Breast epithelium (tissue), 4 donors: ENCODE measurements at regions not wholly inside any gene's neighbourhood (a gene's known extent, or its start where the extent isn't known, plus 50 kb on each side); places are given as distances from the start of the nearest gene placed in this dataset.

Experiments used
- DNase-seq, 2 donors: peaks; one replicate each; pipeline ENCODE4 v3.0.0-alpha.2; 2019; ENCODE audit warnings: low spot score in 2 of 2
- H3K27ac ChIP-seq, 2 donors: fragments of 200-600 bp; sonication (generic) in 1 of 2; one replicate each; pipeline ENCODE4 v1.5.1; 2016 to 2019; ENCODE audit warnings: mild to moderate bottlenecking in 1 of 2
- H3K27me3 ChIP-seq, 2 donors: fragments of 200-600 bp; sonication (generic) in 1 of 2; one replicate each; pipeline versions ENCODE4 v1.5.1 to v1.6.0; 2017 to 2019; ENCODE audit warnings: control low read depth in 1 of 2, mild to moderate bottlenecking in 1 of 2
- H3K36me3 ChIP-seq: fragments of 200-600 bp; one replicate; pipeline ENCODE4 v1.5.1; 2019
- H3K4me1 ChIP-seq, 2 donors: fragments of 200-600 bp; sonication (generic); one replicate each; pipeline ENCODE4 v1.5.1; 2016 to 2019; ENCODE audit warnings: control low read depth in 1 of 2
- H3K4me3 ChIP-seq, 3 donors: fragments of 200-600 bp; sonication (generic); 1 replicate in 2 of 3; 2 replicates in 1 of 3; pipeline ENCODE4 v1.5.1; 2016 to 2019; ENCODE audit warnings: mild to moderate bottlenecking in 3 of 3, moderate library complexity in 2 of 3
- H3K9me3 ChIP-seq, 2 donors: fragments of 200-600 bp; sonication (generic) in 1 of 2; one replicate each; pipeline ENCODE4 v1.5.1; 2016 to 2019; ENCODE audit warnings: control low read depth in 1 of 2
- CTCF ChIP-seq, 3 donors: fragments of 450-650 bp; IDR thresholded peaks; one replicate each; pipeline ENCODE4 v1.5.1; 2016 to 2017; ENCODE audit warnings: antibody characterized with exemption in 3 of 3, mild to moderate bottlenecking in 3 of 3, moderate library complexity in 3 of 3
- POLR2A ChIP-seq: fragments of 450-650 bp; IDR thresholded peaks from one replicate; pipeline ENCODE4 v1.6.1; 2016; ENCODE audit warnings: antibody characterized with exemption, mild to moderate bottlenecking, moderate library complexity
- POLR2AphosphoS5 ChIP-seq, 3 donors: sonication (generic); formaldehyde crosslinking; IDR thresholded peaks; one replicate each; pipeline ENCODE4 v1.6.1; 2017; ENCODE audit warnings: antibody characterized with exemption in 3 of 3
- intact Hi-C: fragments of 100-400 bp; cut with DNase I; formaldehyde crosslinking; loops from one replicate; pipeline ENCODE4 v1.15.1; 2023; ENCODE audit warnings: low total_unique reads

DNA sequence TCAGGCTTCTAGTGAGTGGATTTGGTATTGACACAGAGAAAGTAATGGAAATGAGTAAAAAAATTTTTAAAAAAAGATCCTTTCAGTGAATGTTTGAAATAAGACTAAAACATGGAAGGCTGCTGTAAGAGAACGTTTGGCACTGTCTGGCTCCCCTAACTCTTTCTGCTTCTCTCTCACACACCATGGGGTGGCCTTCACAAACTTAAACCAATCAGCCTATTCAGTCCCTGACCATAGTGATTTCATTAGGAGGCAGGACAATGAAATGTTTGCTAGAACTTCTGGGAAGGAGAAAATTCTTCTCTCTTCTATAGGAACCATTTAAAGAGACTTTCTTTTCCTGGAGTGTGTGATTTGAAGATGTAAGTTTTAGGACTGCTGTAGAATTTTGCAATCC, 84.2 kb upstream of the GRIN2B start:
- no peak overlapping the region for H3K4me3 ChIP-seq
- no peak for DNase-seq
- no peaks in the 10 kb centered on the region for H3K4me1 ChIP-seq

GRCh38 chr12:14066021-14066420, 84.6 kb upstream of the GRIN2B start:
- intact Hi-C loops = no loop called here
- TF ChIP-seq CTCF (IDR thresholded peaks at IDR 0.05) (no peak), POLR2AphosphoS5 (IDR thresholded peaks at IDR 0.05) (no peak), POLR2A (no peak)
- Histone ChIP-seq H3K36me3 (no peaks in the 10 kb centered on the region), H3K27me3 (no peaks in the 10 kb centered on the region), H3K27ac (no peak overlapping the region), H3K4me1 (no peaks in the 10 kb centered on the region), H3K4me3 (no peak overlapping the region), H3K9me3 (no peaks in the 10 kb centered on the region)
- DNase-seq = no peak

More for the DNA sequence above, 84.2 kb upstream of the GRIN2B start:
- no peaks in the 10 kb centered on the region for H3K9me3 ChIP-seq
- intact Hi-C loops = no loop called here
- H3K27ac ChIP-seq = no peak overlapping the region
- TF ChIP-seq POLR2AphosphoS5 (IDR thresholded peaks at IDR 0.05) (no peak), CTCF (IDR thresholded peaks at IDR 0.05) (no peak), POLR2A (no peak)
- no peaks in the 10 kb centered on the region for H3K36me3 ChIP-seq
- H3K27me3 ChIP-seq = no peaks in the 10 kb centered on the region

DNA sequence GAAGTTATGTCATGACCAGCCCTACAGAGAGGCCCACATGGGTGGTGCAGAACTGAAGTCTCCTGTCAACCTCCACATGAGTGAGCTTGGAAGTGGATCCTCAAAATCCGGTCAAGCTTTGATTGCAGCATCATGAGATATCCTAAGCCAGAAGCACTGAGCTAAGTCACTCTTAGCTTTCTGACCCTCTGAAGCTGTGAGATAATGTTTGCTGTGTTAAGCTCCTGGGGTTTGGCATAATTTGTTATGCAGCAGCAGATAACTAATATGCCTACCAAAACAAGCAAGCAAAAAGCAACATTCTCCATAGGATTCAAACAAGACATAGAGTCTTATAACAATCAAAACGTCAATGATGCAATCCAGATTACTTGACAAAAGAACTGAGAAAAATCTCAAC, 87.6 kb upstream of the GRIN2B start:
- H3K4me3 ChIP-seq = no peak overlapping the region
- no peak overlapping the region for H3K27ac ChIP-seq
- H3K36me3 ChIP-seq = no peaks in the 10 kb centered on the region
- no peaks in the 10 kb centered on the region for H3K27me3 ChIP-seq
- TF ChIP-seq CTCF (IDR thresholded peaks at IDR 0.05) (no peak), POLR2A (no peak), POLR2AphosphoS5 (IDR thresholded peaks at IDR 0.05) (no peak)
- no peaks in the 10 kb centered on the region for H3K4me1 ChIP-seq
- DNase-seq = no peak
- H3K9me3 ChIP-seq = no peaks in the 10 kb centered on the region
- intact Hi-C loops = no loop called here

- Histone ChIP-seq H3K36me3 (no peaks in the 10 kb centered on the region), H3K4me1 (no peaks in the 10 kb centered on the region), H3K9me3 (peaks cover 0 to 1% of the 10 kb centered on the region in 2 donors), H3K4me3 (no peak overlapping the region), H3K27ac (no peak overlapping the region), H3K27me3 (no peaks in the 10 kb centered on the region)
- TF ChIP-seq POLR2AphosphoS5 (IDR thresholded peaks at IDR 0.05) = no peak
- TF ChIP-seq CTCF (IDR thresholded peaks at IDR 0.05) = no peak
- no peak for TF ChIP-seq POLR2A
- intact Hi-C loops = no loop called here
- DNase-seq = no peak
These were observed 90.4 kb upstream of the GRIN2B start for GRCh38 chr12:14071833-14072232.

DNA sequence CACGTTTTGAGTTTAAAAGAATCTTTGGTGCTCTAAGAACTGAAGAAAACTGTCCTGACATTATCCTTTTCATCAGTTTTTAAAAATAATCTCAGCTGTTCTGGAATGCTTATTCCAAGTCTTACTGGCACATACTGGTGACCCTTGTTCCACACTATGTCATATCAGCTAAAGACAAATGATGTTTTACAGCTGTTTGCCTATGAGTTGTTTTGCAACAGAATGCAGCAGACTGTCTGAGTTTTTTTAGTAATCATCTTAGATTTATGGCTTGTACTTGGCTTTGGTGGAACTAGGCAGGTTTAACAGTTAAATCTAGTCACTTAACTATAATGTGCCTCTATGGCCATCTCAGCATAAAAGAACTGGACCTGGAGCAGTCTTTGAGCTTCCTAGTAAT, 91.6 kb upstream of the GRIN2B start:
- H3K27ac ChIP-seq = no peak overlapping the region
- peaks cover 7 to 13% of the 10 kb centered on the region in 2 donors for H3K9me3 ChIP-seq
- H3K27me3 ChIP-seq = no peaks in the 10 kb centered on the region
- DNase-seq = no peak
- H3K36me3 ChIP-seq = no peaks in the 10 kb centered on the region
- H3K4me1 ChIP-seq = no peaks in the 10 kb centered on the region
- TF ChIP-seq CTCF (IDR thresholded peaks at IDR 0.05) = no peak
- no peak for TF ChIP-seq POLR2AphosphoS5 (IDR thresholded peaks at IDR 0.05)
- TF ChIP-seq POLR2A = no peak
- H3K4me3 ChIP-seq = no peak overlapping the region
- intact Hi-C loops = no loop called here
